NCI-H1930 (cell line): ENCODE measurements at regions not wholly inside any gene's neighbourhood (a gene's known extent, or its start where the extent isn't known, plus 50 kb on each side); places are given as distances from the start of the nearest gene placed in this dataset.
"Not testable (repeated sequence)": the region's sequence is repeated elsewhere in the genome, so short reads cannot be mapped to it uniquely, and the experiment has no call there.

Experiments used
- DNase-seq, 2 experiments: peaks; one replicate each; lab custom pipeline; 2025; lab: John Stamatoyannopoulos, UW

DNA sequence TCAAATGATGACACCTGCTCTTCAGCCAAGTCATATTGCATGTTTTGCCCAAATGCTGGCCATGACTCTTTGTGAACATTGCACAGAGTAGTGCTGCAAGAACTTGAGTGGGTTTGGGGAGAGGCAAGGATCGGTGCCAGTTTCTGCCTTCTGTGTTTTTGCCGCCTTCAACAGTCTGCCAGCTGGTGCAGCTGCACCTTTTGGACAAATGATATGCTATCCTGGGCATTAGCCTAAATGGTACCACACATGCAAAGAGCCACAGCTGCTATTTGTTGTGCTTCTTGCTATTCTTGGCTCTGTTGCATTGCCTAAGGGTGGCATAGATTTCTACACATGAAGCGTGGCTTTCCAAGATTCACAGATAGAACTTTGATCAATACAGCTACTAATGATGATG, 189.0 kb upstream of the CCN2 start:
- DNase-seq, result no peak

- no peak for DNase-seq
These were observed 188.4 kb upstream of the CCN2 start for GRCh38 chr6:132139611-132140010.

- DNase-seq, result no peak
These were observed 185.8 kb upstream of the CCN2 start for GRCh38 chr6:132136981-132137380.

- DNase-seq, result no peak
These were observed 184.2 kb upstream of the CCN2 start for GRCh38 chr6:132135409-132135808.

DNA sequence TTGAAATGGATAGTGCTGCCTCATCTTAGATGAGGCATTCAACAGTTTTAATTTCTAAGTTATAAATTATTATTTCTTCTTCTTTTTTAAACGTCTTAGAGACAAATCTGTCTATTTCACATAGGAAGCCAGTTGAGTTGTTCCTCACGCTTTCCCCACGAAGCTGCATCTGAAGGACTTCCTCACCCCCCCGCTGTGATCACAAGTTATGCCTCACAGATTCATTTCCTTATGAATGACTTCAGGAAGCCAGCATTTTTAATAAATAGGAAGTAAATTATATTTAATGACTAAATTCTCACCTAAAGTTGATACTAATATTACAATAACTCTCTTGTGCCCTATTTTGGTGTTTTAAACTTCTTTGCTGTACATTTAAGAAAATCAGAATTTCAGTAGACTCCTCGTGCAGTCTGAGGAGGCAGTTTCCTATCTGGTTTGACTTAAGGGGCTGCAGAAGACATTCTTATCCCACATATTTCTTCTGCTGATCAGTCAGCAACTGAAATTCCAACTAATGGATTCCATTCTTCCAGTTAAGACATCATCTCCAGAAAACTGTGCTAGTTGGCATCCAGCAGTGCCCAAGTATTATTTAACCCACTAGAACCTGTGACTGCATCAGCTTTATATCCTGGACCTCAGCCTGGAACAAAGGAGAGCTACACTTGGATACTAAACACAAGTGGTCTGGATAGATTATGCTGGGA, 182.7 kb upstream of the CCN2 start:
- no peak for DNase-seq

- no peak for DNase-seq
These were observed 181.9 kb upstream of the CCN2 start for GRCh38 chr6:132132924-132133639.

GRCh38 chr6:132132422-132132821, 181.2 kb upstream of the CCN2 start:
- no peak for DNase-seq

GRCh38 chr6:132131758-132132157, 180.6 kb upstream of the CCN2 start:
- DNase-seq, result no peak

DNA sequence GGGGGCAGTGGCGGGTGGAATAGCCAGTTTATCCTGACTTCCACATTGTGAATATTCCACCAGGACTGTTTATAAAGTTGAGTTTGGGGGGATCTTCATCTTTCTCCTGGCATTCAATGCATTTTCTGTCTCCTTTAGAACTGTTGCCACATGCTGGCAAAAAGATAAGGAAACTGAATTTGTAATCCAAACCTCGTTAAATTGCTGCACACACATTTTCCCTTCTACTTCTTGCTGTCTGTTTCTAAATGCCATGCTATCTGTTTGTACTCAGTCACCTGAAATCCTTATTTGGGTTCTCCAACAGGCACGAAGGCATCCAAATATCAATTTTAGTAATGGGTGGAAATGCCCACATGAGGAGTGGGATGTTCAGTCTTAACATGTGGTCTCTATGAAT, 180.2 kb upstream of the CCN2 start:
- DNase-seq, result no peak

GRCh38 chr6:132130626-132131298, 179.6 kb upstream of the CCN2 start:
- DNase-seq, result no peak

GRCh38 chr6:132128424-132128823, 177.3 kb upstream of the CCN2 start:
- DNase-seq, result no peak

DNA sequence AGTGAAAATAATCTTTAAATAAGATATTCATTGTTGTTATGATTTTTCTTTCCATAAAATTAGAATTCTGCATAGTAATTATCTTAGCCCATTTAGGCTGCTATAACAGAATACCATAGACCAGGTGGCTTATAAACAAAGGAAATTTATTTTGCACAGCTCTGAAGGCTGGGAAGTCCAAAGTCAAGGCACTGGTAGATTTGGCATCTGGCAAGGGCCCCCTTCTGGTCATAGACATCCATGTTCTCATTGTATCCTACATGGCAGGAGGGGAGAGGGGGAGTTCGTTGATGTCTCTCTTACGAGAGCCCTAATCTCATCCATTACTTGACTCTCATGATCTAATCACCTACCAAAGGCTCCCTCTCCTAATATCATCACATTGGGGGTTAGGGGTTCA, 175.0 kb upstream of the CCN2 start:
- DNase-seq, result no peak

DNA sequence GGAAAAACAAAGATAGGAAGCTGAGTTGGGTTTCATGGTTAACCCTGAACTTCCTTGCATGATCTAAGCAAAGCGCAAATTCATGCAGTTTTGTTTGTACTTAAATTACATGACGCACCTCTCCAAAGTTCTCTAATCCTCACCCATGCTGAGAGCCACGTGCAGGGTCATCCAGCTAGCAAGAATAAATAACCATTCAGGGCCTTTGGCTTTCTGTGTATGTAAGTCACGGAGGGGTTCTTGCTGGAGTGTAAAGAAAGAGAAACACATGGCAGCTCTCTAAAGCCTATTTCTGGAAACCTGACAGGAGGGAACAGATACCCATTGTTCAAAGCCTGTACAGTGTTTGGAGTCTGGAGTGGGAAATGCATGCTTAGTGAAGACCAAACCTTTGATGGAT, 171.7 kb upstream of the CCN2 start:
- DNase-seq, result no peak

DNA sequence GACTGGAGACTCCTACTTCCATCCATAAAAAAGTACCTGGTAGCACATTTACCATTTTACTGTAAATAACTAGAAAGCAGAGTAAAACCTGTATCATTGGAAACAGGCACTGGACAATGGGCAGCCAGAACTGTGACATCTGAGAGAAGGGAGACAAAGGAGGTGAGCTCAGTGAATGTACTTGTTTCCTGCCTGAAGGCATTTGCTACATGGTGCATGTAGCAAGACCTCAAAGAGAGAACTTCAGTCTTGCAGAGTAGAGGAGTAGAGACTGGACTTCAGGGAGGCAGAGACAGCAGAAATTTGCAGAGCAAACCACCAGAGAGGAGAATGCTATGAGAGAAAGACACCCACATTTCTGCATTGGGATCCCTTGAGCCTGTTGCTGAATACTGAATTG, 171.0 kb upstream of the CCN2 start:
- DNase-seq, result no peak

GRCh38 chr6:132118144-132118543, 167.0 kb upstream of the CCN2 start:
- no peak for DNase-seq

DNA sequence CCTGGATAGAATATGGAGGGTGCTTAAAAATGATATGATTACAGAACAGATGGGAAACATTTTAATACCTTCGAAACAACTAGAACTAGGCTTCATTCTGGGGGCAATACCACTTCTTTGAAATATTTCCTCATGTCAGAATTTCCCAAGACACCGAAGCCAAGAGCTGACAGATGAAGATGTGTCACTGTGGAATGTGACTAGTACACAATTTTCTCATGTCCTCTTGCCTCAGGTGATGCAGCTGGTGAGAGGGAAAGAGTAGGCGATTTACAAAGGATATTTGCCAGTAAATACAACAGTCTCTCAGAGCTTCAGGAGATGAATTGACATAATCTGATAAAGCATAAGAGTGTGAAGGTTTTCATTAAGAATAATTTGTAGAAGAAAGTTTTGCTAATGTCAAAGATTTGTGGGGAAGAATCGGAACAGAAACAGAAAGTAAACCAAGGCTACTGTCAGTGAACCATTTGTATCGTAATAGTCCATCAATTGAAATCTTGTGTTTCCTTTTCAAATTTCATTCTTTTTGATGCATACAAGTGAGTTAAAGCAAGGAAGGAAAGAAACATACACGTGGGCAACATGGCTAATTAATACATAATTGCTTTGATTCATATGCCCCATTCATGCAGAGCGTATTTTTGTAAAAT, 164.7 kb upstream of the CCN2 start:
- DNase-seq, result no peak

- DNase-seq, result no peak
These were observed 163.1 kb upstream of the CCN2 start for GRCh38 chr6:132114201-132114825.

- not testable (repeated sequence) for DNase-seq
These were observed 158.6 kb upstream of the CCN2 start for GRCh38 chr6:132109752-132110151.

- DNase-seq, result no peak
These were observed 156.7 kb upstream of the CCN2 start for GRCh38 chr6:132107896-132108295.

GRCh38 chr6:132101535-132101934, 150.4 kb upstream of the CCN2 start:
- DNase-seq, result no peak

DNA sequence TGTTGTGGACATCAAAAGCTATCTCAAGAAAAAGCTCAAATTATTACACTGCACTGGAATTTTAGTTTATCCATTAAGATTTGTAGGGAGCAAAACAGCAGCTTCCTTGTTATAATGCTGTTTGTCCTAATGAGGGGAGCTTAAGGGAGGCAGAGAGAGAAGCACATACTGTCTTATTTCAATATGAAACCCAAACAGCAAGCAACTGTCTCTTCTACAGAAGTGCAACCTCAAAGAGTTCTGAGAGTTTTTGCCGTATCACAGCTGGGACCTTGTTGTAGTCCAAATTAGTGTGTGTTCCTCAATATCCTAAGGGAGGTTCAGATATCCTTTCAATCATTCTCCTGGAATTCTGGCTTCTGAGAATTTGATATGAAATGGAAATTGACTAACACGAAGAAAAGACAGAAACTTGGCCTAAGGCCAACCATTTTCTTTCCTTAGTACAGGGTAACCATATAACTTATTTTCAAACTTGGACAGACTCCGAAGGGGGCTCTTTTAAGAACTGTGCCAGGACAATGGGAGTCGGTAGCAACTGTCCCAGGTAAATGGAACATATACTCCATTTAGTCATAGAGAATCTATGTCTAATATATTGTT, 149.3 kb upstream of the CCN2 start:
- DNase-seq, result no peak

GRCh38 chr6:132096996-132097395, 145.8 kb upstream of the CCN2 start:
- DNase-seq, result no peak
